GM19468 (cell line): ENCODE measurements at regions not wholly inside any gene's neighbourhood (a gene's known extent, or its start where the extent isn't known, plus 50 kb on each side); places are given as distances from the start of the nearest gene placed in this dataset.

ENCODE experiments used
- ATAC-seq: cut with Tn5 transposase; IDR thresholded peaks from one replicate; pipeline ENCODE4 v1.9.1; 2021; ENCODE audit warnings: mild to moderate bottlenecking, moderate library complexity, moderate number of reproducible peaks; ENCODE audit not compliant: unreplicated experiment; ENCODE audit errors: extremely low read depth

DNA sequence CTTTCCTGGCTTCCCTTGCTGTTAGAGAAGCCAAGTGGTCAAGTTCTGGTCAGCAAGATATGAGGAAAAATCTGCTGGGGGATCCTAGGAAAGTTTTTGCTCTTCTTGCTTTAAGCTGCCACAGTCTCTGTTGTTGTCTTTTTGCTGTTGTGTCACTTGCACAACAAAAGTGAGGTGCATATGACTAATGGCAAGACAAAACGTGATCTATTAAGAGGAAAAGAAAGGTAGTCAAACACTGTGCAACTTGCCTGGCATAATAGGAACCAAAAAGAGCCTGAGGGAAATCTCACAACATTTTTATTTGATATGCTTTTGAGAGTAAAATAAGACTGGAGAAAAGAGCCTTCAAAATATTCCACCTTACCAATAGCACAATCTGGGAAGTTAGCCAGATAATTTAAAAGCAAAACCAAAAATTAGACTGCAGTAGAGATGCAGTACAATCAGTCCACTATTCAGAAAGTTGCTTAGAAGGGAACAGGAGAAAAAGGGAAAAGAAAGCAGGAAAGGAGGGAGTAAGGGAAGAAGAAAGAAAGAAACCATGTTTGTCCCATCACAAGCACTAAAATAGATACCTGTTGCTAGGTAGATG is 110.0 kb upstream of the SLC4A7 start:
- ATAC-seq = no peak

DNA sequence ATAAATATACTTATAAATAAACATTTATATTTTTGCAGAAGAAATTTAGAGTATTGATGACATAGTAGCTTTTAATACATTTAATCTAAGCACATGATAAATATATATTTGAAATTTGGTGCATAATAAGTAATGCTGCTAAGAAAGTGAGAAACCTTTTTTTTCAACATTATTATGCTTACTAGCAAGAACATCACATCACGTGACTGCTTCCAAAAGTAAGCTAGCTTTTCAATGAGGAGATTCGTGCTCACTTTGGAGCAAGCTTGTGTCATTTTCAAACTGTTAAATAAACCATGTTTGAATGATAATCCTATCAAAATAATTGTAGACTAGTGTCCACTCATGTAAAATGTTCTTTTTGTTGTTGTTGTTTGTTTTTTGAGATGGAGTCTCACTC is 109.0 kb upstream of the SLC4A7 start:
- ATAC-seq = no peak

GRCh38 chr3:27591312-27592210 is 107.4 kb upstream of the SLC4A7 start:
- ATAC-seq = no peak

GRCh38 chr3:27590437-27591298 is 106.5 kb upstream of the SLC4A7 start:
- ATAC-seq = no peak

DNA sequence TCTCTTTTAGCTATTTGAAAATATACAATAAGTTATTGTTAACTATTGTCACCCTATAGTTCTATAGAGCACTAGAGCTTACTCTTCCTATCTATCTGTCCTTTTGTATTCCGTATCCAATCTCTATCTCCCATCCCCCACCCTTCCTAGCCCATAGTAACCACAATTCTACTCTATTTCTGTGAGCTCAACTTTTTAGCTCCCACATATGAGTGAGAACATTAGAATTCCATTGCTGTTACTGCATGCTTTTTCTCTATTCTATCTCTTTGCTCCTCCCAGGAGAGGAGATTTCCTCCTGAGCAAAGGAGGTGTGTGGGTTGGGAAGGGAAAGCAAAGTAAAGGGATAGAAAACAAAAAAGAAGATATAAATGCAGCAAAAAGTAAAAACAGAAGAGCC is 105.6 kb upstream of the SLC4A7 start:
- no peak for ATAC-seq

GRCh38 chr3:27585429-27585828 is 101.2 kb upstream of the SLC4A7 start:
- no peak for ATAC-seq

- no peak for ATAC-seq
These were observed 100.7 kb upstream of the SLC4A7 start for GRCh38 chr3:27584874-27585273.

- ATAC-seq = no peak
These were observed 97.7 kb upstream of the SLC4A7 start for GRCh38 chr3:27581852-27582251.

GRCh38 chr3:27578032-27578431 is 93.8 kb upstream of the SLC4A7 start:
- no peak for ATAC-seq

DNA sequence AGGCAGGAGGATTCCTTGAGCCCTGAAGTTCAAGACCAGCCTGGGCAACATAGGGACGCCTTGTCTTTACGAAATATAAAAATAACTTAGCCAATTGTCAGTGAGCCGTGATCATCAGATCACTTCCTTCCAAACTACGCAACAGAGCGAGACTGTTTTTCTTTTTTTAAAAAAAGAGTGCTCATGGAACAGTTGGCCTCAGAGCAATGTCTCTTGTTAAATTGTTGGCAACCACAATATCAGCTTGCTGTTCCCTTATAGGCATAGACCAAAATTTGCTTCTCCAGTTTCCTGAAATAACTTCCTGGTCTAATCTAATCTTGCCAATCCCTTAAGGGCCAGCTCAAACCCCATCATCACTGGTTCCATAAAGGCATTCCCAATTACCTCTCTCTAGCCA is 93.3 kb upstream of the SLC4A7 start:
- no peak for ATAC-seq

DNA sequence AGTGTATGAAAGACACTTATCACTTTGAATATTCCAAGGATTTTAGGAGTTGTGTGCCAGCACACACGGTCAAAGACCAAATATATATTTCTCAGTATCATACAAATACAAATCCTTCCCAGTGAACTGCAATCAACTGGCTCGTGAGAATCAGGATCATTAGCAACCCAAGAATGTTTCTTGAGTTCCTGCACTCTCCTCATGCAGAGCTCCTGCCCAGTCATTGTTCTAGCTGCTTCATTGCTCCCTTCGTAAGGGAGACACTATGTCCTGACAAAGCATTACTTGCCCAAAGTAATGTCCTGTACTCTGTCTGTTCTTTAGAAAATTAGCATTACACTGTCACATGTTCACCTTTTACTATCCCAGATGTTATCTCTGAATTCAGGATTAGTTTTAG is 92.0 kb upstream of the SLC4A7 start:
- no peak for ATAC-seq

- ATAC-seq = no peak
These were observed 91.3 kb upstream of the SLC4A7 start for GRCh38 chr3:27575499-27575898.

DNA sequence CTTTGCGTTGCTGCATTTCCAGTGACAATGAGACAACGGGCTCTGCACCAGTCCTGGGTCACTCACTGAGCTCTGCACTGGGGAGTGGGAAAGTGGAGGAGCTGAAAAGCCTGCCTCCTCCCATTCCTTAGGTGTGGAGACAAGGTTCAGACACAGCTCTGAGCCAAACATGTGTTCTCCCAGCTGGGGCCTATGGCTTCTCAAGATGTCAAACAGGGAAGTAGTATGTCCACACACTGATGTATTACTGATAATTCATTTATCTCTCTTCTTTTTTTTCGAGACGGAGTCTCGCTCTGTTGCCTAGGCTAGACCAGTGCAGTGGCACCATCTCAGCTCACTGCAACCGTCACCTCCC is 90.2 kb upstream of the SLC4A7 start:
- no peak for ATAC-seq

GRCh38 chr3:27573780-27574437 is 89.7 kb upstream of the SLC4A7 start:
- no peak for ATAC-seq

- no peak for ATAC-seq
These were observed 89.0 kb upstream of the SLC4A7 start for GRCh38 chr3:27573138-27573537.

DNA sequence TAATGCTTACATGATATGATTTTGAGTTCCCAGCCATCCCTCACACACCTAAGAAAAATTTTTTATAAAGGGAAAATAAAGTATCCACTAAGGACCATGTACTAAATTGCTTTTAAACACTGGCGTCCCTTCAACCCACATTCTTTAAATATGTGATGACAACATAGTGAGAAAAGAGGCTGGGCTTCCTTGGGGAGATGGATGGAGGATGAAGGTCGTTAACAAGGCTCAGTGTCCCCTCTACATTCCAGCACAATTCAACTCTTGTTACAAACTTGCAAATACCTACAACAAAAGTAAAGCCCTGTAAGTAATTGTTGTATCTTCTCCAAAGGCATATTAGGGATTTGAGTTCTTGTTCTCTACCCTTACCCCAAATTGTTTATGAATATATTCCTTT is 87.2 kb upstream of the SLC4A7 start:
- no peak for ATAC-seq

- no peak for ATAC-seq
These were observed 86.4 kb upstream of the SLC4A7 start for GRCh38 chr3:27570421-27571106.

DNA sequence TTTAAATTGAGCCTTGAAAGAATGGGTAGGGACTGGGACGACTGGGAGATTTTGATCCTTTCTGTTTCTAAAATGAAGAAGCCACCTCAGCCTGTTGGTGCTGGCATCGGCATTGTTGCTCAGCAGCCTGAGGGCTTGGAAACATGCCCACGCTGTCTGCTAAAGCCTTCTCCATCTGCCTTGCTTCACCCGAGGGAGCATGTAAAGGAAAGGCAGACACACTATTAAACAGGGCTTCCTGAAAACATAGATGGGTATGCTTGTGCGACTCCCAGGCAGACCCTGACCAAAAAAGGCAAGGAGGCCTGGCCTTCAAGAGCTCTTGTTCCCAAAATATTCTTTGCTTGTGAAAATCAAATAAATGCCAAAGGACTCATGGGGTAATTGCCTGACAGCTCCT is 84.2 kb upstream of the SLC4A7 start:
- ATAC-seq = no peak

DNA sequence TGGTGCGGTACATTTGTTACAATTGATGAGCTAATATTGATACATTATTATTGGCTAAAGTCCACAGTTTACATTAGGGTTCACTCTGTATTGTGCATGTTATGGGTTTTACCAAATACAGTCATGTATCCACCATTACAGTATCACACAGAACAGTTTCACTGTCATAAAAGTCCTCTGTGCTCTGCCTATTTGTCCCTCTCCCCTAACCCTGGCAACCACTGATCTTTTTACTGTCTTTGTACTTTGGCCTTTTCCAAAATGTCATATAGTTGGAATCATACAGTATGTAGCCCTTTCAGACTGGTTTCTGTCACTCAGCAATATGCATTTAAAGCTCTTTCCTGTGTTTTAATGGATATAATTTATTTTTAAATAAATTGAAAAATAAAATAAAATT is 83.1 kb upstream of the SLC4A7 start:
- no peak for ATAC-seq
